Esophagus squamous epithelium (tissue), 5 donors: ENCODE measurements at regions not wholly inside any gene's neighbourhood (a gene's known extent, or its start where the extent isn't known, plus 50 kb on each side); places are given as distances from the start of the nearest gene placed in this dataset.

ENCODE experiments used
- DNase-seq: peaks from one replicate; lab custom pipeline; 2025; lab: John Stamatoyannopoulos, UW
- H3K27ac ChIP-seq, 4 donors: fragments of 200-600 bp; sonication (generic); one replicate each; pipeline ENCODE4 v1.5.1; 2016 to 2019; ENCODE audit warnings: mild to moderate bottlenecking in 1 of 4
- H3K27me3 ChIP-seq, 4 donors: fragments of 200-600 bp; sonication (generic); 1 replicate in 3 of 4; 2 replicates in 1 of 4; pipeline versions ENCODE4 v1.5.1 to v1.6.0; 2017 to 2021; ENCODE audit warnings: antibody characterized with exemption in 1 of 4
- H3K36me3 ChIP-seq, 3 donors: fragments of 200-600 bp; sonication (generic); one replicate each; pipeline ENCODE4 v1.5.1; 2016 to 2019
- H3K4me1 ChIP-seq, 3 donors: fragments of 200-600 bp; sonication (generic); one replicate each; pipeline ENCODE4 v1.5.1; 2017 to 2019
- H3K4me3 ChIP-seq, 4 donors: fragments of 200-600 bp; sonication (generic); 1 replicate in 3 of 4; 2 replicates in 1 of 4; pipeline ENCODE4 v1.5.1; 2016 to 2019; ENCODE audit warnings: mild to moderate bottlenecking in 2 of 4, moderate library complexity in 1 of 4
- H3K9me3 ChIP-seq, 3 donors: fragments of 200-600 bp; sonication (generic); one replicate each; pipeline ENCODE4 v1.5.1; 2016 to 2019
- CTCF ChIP-seq, 6 experiments: fragments of 450-650 bp in 4 of 6; fragments of 200-600 bp in 2 of 6; sonication (generic) in 2 of 6; IDR thresholded peaks; one replicate each; pipeline ENCODE4 v1.5.1; 2016 to 2019; ENCODE audit warnings: antibody characterized with exemption in 6 of 6, mild to moderate bottlenecking in 4 of 6, moderate library complexity in 4 of 6
- POLR2A ChIP-seq, 4 donors: fragments of 450-650 bp; IDR thresholded peaks; one replicate each; pipeline ENCODE4 v1.6.1; 2017; ENCODE audit warnings: antibody characterized with exemption in 4 of 4, mild to moderate bottlenecking in 4 of 4, moderate library complexity in 3 of 4
- WGBS, 2 donors: methylation state at CpG; one replicate each; pipeline ENCODE4 v1.1.5; 2018; 5-methylcytosine and 5-hydroxymethylcytosine counted together
- intact Hi-C: fragments of 100-400 bp; cut with DNase I; formaldehyde crosslinking; loops from one replicate; pipeline ENCODE4 v1.15.0; 2022
- donor health status: DM: yes; HTN: yes; CAD: no.

- peak in 2 of 6 experiments; percentile 17 to 48 for TF ChIP-seq CTCF (IDR thresholded peaks at IDR 0.05)
- TF ChIP-seq POLR2A (IDR thresholded peaks at IDR 0.05): no peak
Measured at GRCh38 chr12:124510301-124510970, 57.0 kb downstream of the NCOR2 start.

GRCh38 chr12:124509676-124510300 lies 57.6 kb downstream of the NCOR2 start:
- no peaks in the 10 kb centered on the region for H3K9me3 ChIP-seq
- H3K4me1 ChIP-seq: peaks cover 67 to 100% (median 76%) of the 10 kb centered on the region in 3 donors
- peak overlapping the region; percentile 53 to 86 (median 82) for H3K27ac ChIP-seq
- intact Hi-C loops: no loop called here
- H3K27me3 ChIP-seq: no peaks in the 10 kb centered on the region
- peak in 1 of 4 donors; percentile 12 for TF ChIP-seq POLR2A (IDR thresholded peaks at IDR 0.05)
- TF ChIP-seq CTCF (IDR thresholded peaks at IDR 0.05): no peak
- DNase-seq: no peak
- WGBS, 2 donors: 20% methylated on average over 1 of the region's 16 CpGs; no CpG with 5 or more reads in 1 of the 2 donors
- peak overlapping the region in 1 of 4 donors; percentile 13 for H3K4me3 ChIP-seq
- peaks cover 0 to 4% (median 0%) of the 10 kb centered on the region in 3 donors for H3K36me3 ChIP-seq

More at GRCh38 chr12:124510301-124510970, 57.0 kb downstream of the NCOR2 start:
- H3K27me3 ChIP-seq: no peaks in the 10 kb centered on the region
- WGBS, 2 donors: 68 to 73% methylated on average over 9 to 10 of the region's 17 CpGs
- no peak overlapping the region for H3K4me3 ChIP-seq
- H3K9me3 ChIP-seq: no peaks in the 10 kb centered on the region
- peaks cover 0 to 4% (median 0%) of the 10 kb centered on the region in 3 donors for H3K36me3 ChIP-seq
- peak overlapping the region; percentile 53 to 86 (median 82) for H3K27ac ChIP-seq
- DNase-seq: no peak
- peaks cover 67 to 100% (median 70%) of the 10 kb centered on the region in 3 donors for H3K4me1 ChIP-seq
- intact Hi-C loops: no loop called here

GRCh38 chr12:124509300-124509675 lies 58.1 kb downstream of the NCOR2 start:
- no peaks in the 10 kb centered on the region for H3K27me3 ChIP-seq
- TF ChIP-seq POLR2A (IDR thresholded peaks at IDR 0.05): no peak
- TF ChIP-seq CTCF (IDR thresholded peaks at IDR 0.05): no peak
- H3K9me3 ChIP-seq: no peaks in the 10 kb centered on the region
- peaks cover 0 to 4% (median 0%) of the 10 kb centered on the region in 3 donors for H3K36me3 ChIP-seq
- H3K4me3 ChIP-seq: no peak overlapping the region
- intact Hi-C loops: no loop called here
- DNase-seq: no peak
- peak overlapping the region; percentile 53 to 86 (median 82) for H3K27ac ChIP-seq
- no CpG with 5 or more reads among the region's 1 CpG for WGBS, 2 donors
- H3K4me1 ChIP-seq: peaks cover 67 to 100% (median 75%) of the 10 kb centered on the region in 3 donors

GRCh38 chr12:124508381-124509079 lies 58.9 kb downstream of the NCOR2 start:
- WGBS, 2 donors: 58 to 69% methylated on average over 16 to 20 of the region's 21 CpGs
- H3K9me3 ChIP-seq: no peaks in the 10 kb centered on the region
- H3K27ac ChIP-seq: peak overlapping the region; percentile 10 to 86 (median 82)
- intact Hi-C loops: no loop called here
- DNase-seq: no peak
- H3K36me3 ChIP-seq: peaks cover 0 to 4% (median 0%) of the 10 kb centered on the region in 3 donors
- H3K4me3 ChIP-seq: no peak overlapping the region
- no peaks in the 10 kb centered on the region for H3K27me3 ChIP-seq
- no peak for TF ChIP-seq CTCF (IDR thresholded peaks at IDR 0.05)
- TF ChIP-seq POLR2A (IDR thresholded peaks at IDR 0.05): no peak
- H3K4me1 ChIP-seq: peaks cover 61 to 99% (median 67%) of the 10 kb centered on the region in 3 donors
